Activated CD4-positive, alpha-beta T cell treated with anti-CD3 and anti-CD28 coated beads, Interleukin-2, amount 10 ng/mL, durations not matched to agents 7 days and 5 days (primary cell): ENCODE measurements at regions not wholly inside any gene's neighbourhood (a gene's known extent, or its start where the extent isn't known, plus 50 kb on each side); places are given as distances from the start of the nearest gene placed in this dataset.

Source experiments
- CTCF ChIA-PET: fragments of 350-600 bp; sonication (Branson Sonifier 250); formaldehyde crosslinking; loops from one replicate; lab custom pipeline; 2021; ENCODE audit warnings: antibody characterized with exemption; lab: Charles Lee
- POLR2A ChIA-PET: fragments of 350-600 bp; sonication (Branson Sonifier 250); formaldehyde crosslinking; loops from one replicate; lab custom pipeline; 2021; ENCODE audit warnings: antibody characterized with exemption; lab: Charles Lee
- DNase-seq: peaks from one replicate; pipeline ENCODE4 v3.0.0-alpha.2; 2020
- H3K27ac Mint-ChIP-seq: one replicate; pipeline ENCODE4 v1.8.0; 2021; ENCODE audit warnings: mild to moderate bottlenecking, moderate library complexity, mixed read lengths
- H3K27me3 Mint-ChIP-seq: one replicate; pipeline ENCODE4 v1.8.0; 2021; ENCODE audit warnings: mixed read lengths
- H3K36me3 Mint-ChIP-seq: one replicate; pipeline ENCODE4 v1.8.0; 2021; ENCODE audit warnings: low read depth, mixed read lengths
- H3K4me1 Mint-ChIP-seq: one replicate; pipeline ENCODE4 v1.8.0; 2021; ENCODE audit warnings: mixed read lengths
- H3K4me3 Mint-ChIP-seq: one replicate; pipeline ENCODE4 v1.8.0; 2021; ENCODE audit warnings: mild to moderate bottlenecking, moderate library complexity, mixed read lengths
- H3K9me3 Mint-ChIP-seq: one replicate; pipeline ENCODE4 v1.8.0; 2021; ENCODE audit warnings: mixed read lengths

DNA sequence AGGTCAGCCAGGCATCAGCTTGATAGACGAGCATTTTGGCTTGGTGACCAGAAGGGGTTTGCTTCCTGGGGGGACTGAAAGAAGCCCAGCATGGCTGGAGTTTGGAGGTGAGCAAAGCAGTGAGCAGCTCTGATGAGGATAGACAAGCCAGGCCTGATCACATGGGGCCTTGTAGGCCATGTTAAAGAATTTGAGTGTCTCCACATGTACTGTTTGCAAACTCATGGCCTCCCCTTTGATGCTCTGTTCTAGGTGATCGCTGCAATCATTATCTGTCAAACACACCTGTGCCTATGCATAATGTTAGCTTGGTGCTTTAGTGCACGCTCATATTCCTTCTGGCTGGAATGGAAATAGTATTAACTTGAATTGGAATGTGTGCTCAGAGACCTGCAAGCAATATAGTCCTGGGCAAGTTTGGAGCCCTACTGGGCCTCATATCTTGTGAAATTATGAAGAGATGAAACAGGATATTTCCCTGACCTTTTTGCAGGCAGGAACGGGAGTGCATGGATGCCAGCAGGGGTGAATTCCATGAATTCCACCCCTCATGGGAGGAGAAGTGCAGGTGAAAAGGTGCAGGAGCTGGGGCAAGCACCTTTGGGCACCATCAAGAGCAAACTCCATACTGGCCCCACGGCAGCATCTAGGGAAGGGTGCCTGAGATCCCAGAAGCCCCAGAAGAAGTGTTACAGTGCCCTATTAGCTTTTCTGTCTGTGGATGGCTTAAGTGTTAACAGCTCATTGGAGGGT is 480.5 kb downstream of the EPM2A start:
- H3K4me1 Mint-ChIP-seq, result no peaks in the 10 kb centered on the region
- ChIA-PET POLR2A (no interaction called here), CTCF (no interaction called here)
- no peaks in the 10 kb centered on the region for H3K27me3 Mint-ChIP-seq
- no peak overlapping the region for H3K27ac Mint-ChIP-seq
- DNase-seq, result no peak
- H3K4me3 Mint-ChIP-seq, result no peak overlapping the region
- H3K9me3 Mint-ChIP-seq, result no peaks in the 10 kb centered on the region
- no peaks in the 10 kb centered on the region for H3K36me3 Mint-ChIP-seq

DNA sequence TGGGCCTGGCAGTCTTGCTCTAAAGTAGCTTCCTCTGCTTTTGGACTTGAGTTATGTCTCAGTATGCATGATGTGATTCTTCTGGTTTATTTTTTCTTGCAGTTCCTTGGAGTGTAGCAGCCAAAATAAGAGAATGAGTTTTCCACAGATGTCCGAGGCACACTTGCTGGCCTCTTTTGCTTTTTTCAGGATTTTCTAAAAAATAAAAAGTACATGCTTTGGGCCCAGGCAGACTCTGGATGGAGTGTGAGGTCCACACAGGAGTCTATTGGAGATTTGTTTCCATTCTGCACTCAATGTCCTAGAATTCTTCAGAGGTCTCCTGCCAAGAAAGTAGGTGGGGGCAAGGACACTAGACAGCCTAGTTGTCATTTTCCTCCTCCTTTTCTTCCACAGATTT is 477.6 kb downstream of the EPM2A start:
- no peaks in the 10 kb centered on the region for H3K36me3 Mint-ChIP-seq
- CTCF ChIA-PET, result no interaction called here
- H3K4me3 Mint-ChIP-seq, result no peak overlapping the region
- H3K27me3 Mint-ChIP-seq, result no peaks in the 10 kb centered on the region
- no peak for DNase-seq
- POLR2A ChIA-PET, result no interaction called here
- no peak overlapping the region for H3K27ac Mint-ChIP-seq
- no peaks in the 10 kb centered on the region for H3K9me3 Mint-ChIP-seq
- no peaks in the 10 kb centered on the region for H3K4me1 Mint-ChIP-seq

GRCh38 chr6:145258122-145258521 is 477.2 kb downstream of the EPM2A start:
- H3K27ac Mint-ChIP-seq, result no peak overlapping the region

DNA sequence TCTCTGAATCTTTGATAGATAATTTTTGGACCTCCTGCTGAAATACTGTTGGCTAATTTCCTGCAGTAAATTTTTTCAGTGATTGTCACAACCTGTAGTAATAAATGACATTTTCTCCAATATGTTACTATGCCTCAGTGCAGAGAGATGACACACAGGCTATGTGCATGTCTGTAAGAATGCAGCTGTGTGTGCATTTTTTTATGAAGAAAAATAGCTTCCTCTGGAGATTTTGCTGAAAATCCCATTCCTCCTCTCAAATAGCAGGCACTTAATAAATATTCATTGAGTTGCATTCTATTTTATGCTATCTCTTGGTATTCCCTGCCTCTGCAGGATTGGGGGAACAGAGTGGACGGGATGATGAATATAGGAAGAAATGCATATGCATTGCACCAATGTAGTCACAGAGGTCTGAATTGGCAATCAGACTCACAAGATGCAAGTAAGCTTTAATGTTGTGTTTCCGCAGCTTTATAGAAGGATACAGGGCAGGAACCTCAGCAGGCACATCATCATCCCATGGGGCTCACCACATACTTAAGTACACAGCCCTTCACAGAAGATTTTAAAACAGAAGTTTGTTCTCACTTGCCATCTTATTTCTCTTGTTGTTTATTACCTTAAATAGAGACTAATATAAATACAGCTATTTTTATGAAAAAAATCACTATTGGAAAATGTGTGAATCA is 474.7 kb downstream of the EPM2A start:
- Mint-ChIP-seq H3K4me3 (no peak overlapping the region), H3K4me1 (no peaks in the 10 kb centered on the region), H3K9me3 (no peaks in the 10 kb centered on the region), H3K27ac (no peak overlapping the region), H3K36me3 (no peaks in the 10 kb centered on the region), H3K27me3 (no peaks in the 10 kb centered on the region)
- ChIA-PET POLR2A (no interaction called here), CTCF (no interaction called here)
- DNase-seq, result no peak

More at GRCh38 chr6:145258122-145258521, 477.2 kb downstream of the EPM2A start:
- no peaks in the 10 kb centered on the region for H3K4me1 Mint-ChIP-seq
- no peaks in the 10 kb centered on the region for H3K36me3 Mint-ChIP-seq
- no peaks in the 10 kb centered on the region for H3K27me3 Mint-ChIP-seq
- ChIA-PET CTCF (no interaction called here), POLR2A (no interaction called here)
- no peak overlapping the region for H3K4me3 Mint-ChIP-seq
- H3K9me3 Mint-ChIP-seq, result no peaks in the 10 kb centered on the region
- no peak for DNase-seq

GRCh38 chr6:145261758-145262157 is 473.6 kb downstream of the EPM2A start:
- CTCF ChIA-PET, result no interaction called here
- no peak for DNase-seq
- Mint-ChIP-seq H3K27me3 (no peaks in the 10 kb centered on the region), H3K4me3 (no peak overlapping the region), H3K9me3 (no peaks in the 10 kb centered on the region), H3K27ac (no peak overlapping the region), H3K4me1 (no peaks in the 10 kb centered on the region), H3K36me3 (no peaks in the 10 kb centered on the region)
- POLR2A ChIA-PET, result no interaction called here

- DNase-seq, result no peak
- Mint-ChIP-seq H3K9me3 (no peaks in the 10 kb centered on the region), H3K4me3 (no peak overlapping the region), H3K27me3 (no peaks in the 10 kb centered on the region), H3K27ac (no peak overlapping the region), H3K36me3 (no peaks in the 10 kb centered on the region), H3K4me1 (no peaks in the 10 kb centered on the region)
- POLR2A ChIA-PET, result no interaction called here
- CTCF ChIA-PET, result no interaction called here
Observed at GRCh38 chr6:145262771-145263170, 472.5 kb downstream of the EPM2A start.

- no peak overlapping the region for H3K4me3 Mint-ChIP-seq
- CTCF ChIA-PET, result no interaction called here
Observed at GRCh38 chr6:145263778-145264211, 471.5 kb downstream of the EPM2A start.

GRCh38 chr6:145266432-145267075 is 468.8 kb downstream of the EPM2A start:
- no peak overlapping the region for H3K27ac Mint-ChIP-seq
- no peak for DNase-seq
- ChIA-PET CTCF (no interaction called here), POLR2A (no interaction called here)
- no peaks in the 10 kb centered on the region for H3K9me3 Mint-ChIP-seq
- H3K36me3 Mint-ChIP-seq, result no peaks in the 10 kb centered on the region
- no peak overlapping the region for H3K4me3 Mint-ChIP-seq
- H3K27me3 Mint-ChIP-seq, result no peaks in the 10 kb centered on the region
- no peaks in the 10 kb centered on the region for H3K4me1 Mint-ChIP-seq

More at GRCh38 chr6:145263778-145264211, 471.5 kb downstream of the EPM2A start:
- Mint-ChIP-seq H3K9me3 (no peaks in the 10 kb centered on the region), H3K27me3 (no peaks in the 10 kb centered on the region), H3K27ac (no peak overlapping the region), H3K4me1 (no peaks in the 10 kb centered on the region), H3K36me3 (no peaks in the 10 kb centered on the region)
- POLR2A ChIA-PET, result no interaction called here
- DNase-seq, result no peak

DNA sequence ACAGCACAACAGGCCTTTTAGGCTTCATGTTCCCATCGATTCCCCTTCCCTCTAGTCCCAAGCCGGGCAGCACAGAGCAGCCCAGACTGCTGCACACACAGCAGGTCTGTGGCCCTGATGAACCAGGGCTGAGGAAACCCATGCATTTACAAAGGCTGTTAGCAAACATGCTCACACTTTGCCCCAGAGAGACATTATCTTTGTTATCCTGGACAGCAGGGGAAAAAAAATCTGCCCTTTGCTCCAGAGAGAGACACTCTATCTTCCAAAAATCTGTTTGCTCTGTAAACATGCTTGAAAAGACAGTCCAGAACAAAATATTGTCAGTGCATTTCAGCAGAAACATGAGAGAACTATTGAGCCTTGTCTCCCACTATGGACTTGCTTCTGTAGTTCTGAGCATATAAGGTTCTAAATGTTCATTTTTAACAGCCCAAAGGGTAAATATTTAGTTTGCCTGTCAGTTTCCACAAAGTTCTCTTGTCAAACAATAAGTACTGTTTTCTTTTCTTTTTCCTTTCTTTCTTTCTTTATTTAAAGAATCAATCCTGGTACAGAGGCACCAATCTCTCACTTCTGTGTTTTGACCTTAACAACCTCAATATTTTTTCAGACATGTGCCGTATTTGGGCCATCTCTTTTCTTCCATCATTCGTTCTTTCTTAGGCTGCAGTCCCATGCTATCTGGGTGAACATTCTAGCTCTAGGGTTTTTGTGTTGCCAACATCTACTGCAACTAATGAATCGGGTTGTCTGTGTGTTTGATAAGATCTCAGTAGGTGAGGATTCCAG is 468.0 kb downstream of the EPM2A start:
- no peaks in the 10 kb centered on the region for H3K4me1 Mint-ChIP-seq
- POLR2A ChIA-PET, result no interaction called here
- H3K4me3 Mint-ChIP-seq, result no peak overlapping the region
- H3K36me3 Mint-ChIP-seq, result no peaks in the 10 kb centered on the region
- no peak overlapping the region for H3K27ac Mint-ChIP-seq
- no peak for DNase-seq
- H3K9me3 Mint-ChIP-seq, result no peaks in the 10 kb centered on the region
- H3K27me3 Mint-ChIP-seq, result no peaks in the 10 kb centered on the region
- CTCF ChIA-PET, result no interaction called here

- DNase-seq, result no peak
- ChIA-PET POLR2A (no interaction called here), CTCF (no interaction called here)
- Mint-ChIP-seq H3K4me1 (no peaks in the 10 kb centered on the region), H3K36me3 (no peaks in the 10 kb centered on the region), H3K27ac (no peak overlapping the region), H3K4me3 (no peak overlapping the region), H3K27me3 (no peaks in the 10 kb centered on the region), H3K9me3 (no peaks in the 10 kb centered on the region)
Observed at GRCh38 chr6:145270464-145270863, 464.9 kb downstream of the EPM2A start.

- Mint-ChIP-seq H3K36me3 (no peaks in the 10 kb centered on the region), H3K27me3 (no peaks in the 10 kb centered on the region), H3K4me3 (no peak overlapping the region), H3K9me3 (no peaks in the 10 kb centered on the region), H3K27ac (no peak overlapping the region), H3K4me1 (no peaks in the 10 kb centered on the region)
- DNase-seq, result no peak
- POLR2A ChIA-PET, result no interaction called here
- CTCF ChIA-PET, result no interaction called here
Observed at GRCh38 chr6:145271040-145271439, 464.3 kb downstream of the EPM2A start.

DNA sequence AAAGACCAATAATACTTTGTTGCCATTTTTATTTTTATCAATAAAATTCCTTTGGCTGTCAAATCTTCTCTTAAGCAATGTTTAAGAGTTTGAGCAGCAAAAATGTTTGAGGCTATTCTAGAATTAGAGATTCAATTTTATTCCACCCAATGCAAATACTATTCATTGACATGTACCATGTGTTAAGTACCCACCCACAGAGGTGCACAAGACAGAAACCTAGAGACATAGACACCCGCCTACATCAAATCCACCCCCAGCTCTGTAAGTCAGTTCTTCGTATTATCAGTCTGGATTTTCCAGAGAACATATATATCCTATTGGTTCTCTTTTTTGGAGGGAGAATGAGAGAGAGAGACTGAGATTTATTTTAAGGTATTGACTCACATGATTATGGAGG is 463.7 kb downstream of the EPM2A start:
- Mint-ChIP-seq H3K9me3 (no peaks in the 10 kb centered on the region), H3K4me3 (no peak overlapping the region), H3K36me3 (no peaks in the 10 kb centered on the region), H3K27me3 (no peaks in the 10 kb centered on the region), H3K4me1 (no peaks in the 10 kb centered on the region), H3K27ac (no peak overlapping the region)
- ChIA-PET CTCF (no interaction called here), POLR2A (no interaction called here)
- DNase-seq, result no peak

DNA sequence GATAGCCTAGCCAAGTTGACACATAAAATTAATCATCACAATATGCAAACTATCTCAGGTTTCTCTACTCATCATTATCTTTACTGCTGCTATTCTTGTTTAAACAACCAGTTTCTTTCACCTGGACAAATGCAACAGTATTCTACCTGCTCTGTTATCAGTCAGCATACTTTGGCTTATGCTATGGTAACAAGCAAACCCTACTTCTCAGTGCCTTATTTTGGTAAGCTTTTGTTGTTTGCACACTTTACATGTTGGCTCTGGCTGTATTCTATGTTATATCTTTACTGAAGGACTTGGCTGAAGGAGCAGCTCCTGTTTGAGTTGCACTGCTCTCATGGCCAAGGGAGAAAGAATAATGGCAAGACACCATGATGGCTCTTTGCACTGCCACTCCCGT is 463.1 kb downstream of the EPM2A start:
- Mint-ChIP-seq H3K27me3 (no peaks in the 10 kb centered on the region), H3K4me1 (no peaks in the 10 kb centered on the region), H3K27ac (no peak overlapping the region), H3K4me3 (no peak overlapping the region), H3K36me3 (no peaks in the 10 kb centered on the region), H3K9me3 (no peaks in the 10 kb centered on the region)
- ChIA-PET CTCF (no interaction called here), POLR2A (no interaction called here)
- no peak for DNase-seq
